ENCODE measurements at regions not wholly inside any gene's neighbourhood (a gene's known extent, or its start where the extent isn't known, plus 50 kb on each side); places are given as distances from the start of the nearest gene placed in this dataset.

DNA sequence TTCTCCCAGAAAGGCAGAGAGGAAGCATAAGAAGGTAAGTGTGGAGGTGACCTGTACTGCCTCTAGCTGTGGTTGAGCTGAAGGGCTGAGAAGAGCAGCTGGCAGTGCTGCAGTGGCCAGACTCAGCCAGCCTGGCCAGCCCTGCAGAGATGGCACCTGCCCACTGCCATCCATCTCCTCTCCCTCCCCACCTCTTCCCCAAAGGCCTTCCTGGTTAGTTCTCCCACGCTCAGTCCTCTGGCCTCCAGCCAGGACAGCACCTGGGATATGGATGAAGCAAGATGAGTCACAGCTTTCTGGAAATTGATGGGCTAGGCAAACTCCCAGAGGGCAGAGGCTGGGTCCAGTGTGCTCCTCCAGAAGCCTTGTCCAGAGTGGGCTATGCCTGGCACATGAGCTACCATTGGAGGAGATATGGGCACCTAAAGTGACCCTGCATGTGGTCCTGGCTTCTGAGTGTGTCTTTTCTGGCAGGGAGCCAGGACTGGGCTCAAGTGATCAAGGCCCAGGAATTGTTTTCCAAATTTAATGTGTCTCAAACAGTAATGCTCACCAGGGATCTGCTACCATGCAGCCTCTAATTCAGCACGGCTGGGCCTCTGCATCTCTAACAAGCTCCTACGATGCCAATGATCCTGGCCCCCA, 81.0 kb upstream of the CACUL1 start:
- no peak for DNase-seq (ENCODE audit: low read depth)

GRCh38 chr10:118838364-118838763, 83.6 kb upstream of the CACUL1 start:
- no peak for DNase-seq (ENCODE audit: low read depth)

GRCh38 chr10:118839348-118839747, 84.6 kb upstream of the CACUL1 start:
- DNase-seq (ENCODE audit: low read depth): no peak

DNA sequence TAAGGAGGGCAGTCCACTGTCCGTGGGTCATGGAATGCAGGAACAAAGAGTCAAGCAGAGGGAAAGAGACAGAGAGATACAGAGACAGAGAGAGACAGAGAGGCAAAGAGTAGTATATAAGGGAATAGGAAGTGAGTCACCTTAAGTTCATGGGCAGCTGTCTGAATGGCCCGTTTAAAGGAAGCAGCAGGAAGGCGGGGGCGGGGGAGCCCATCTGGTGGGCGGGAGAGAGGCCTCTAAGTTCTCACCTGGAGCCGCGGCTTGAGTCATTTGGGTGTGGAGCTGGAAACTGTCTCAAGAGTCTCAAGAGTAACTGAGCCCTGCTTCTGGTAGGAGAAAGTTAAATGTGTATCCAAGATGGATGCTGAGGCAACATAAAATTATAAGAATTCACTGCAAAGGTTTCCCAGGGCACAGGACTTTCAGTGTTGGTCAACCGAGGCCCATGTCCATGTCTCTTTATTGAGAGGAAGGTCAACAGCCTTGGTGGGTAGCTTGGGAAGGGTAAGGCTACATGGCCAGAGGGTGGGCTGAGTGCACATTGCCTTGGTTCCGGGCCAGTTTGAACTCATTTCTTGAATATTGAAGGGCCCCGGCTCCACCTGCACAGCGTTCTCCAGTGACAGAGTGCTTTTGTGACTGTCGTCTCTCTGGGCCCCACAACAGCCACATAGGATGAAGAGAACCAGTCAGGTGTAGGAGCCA, 85.5 kb upstream of the CACUL1 start:
- DNase-seq (ENCODE audit: low read depth): peak; percentile 32

- DNase-seq (ENCODE audit: low read depth): no peak
Measured at GRCh38 chr10:118840776-118841468, 86.2 kb upstream of the CACUL1 start.

DNA sequence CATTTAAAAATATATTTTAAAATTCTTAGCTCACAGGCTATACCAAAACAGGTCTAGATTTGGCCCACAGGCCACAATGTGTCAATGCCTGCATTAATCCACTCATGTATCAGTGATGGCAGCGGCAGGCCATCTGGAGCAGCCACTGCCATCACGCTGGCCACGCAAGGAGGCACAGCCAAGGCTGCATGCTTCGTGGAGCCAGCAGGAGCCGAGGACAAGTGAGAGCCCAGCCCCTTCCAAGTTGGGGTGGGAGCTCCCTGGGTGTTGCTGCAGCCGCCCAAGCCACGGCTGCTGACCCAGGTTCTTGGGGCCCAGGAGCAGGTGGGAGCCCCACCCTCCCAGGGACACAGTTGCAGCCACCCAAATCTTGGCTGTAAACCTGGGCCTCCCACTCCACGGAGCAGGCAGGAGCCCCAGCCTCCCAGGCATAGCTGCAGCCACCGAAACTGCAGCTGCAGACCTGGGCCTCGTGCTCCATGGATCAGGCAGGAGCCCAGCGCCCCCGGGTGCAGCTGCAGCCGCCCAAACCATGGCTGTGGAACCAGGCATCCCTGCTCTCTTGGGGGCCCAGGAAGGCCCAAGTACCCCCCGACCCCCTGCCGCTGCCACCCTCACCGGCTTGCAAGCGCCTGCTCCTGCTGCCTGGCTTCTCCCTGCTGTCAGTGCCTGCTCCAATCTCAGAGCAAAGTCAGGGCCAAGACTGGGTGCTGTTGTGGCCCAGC, 87.3 kb upstream of the CACUL1 start:
- no peak for DNase-seq (ENCODE audit: low read depth)

GRCh38 chr10:118842843-118843624, 88.3 kb upstream of the CACUL1 start:
- no peak for DNase-seq (ENCODE audit: low read depth)

GRCh38 chr10:118843647-118844265, 89.0 kb upstream of the CACUL1 start:
- no peak for DNase-seq (ENCODE audit: low read depth)

- DNase-seq (ENCODE audit: low read depth): no peak
Measured at GRCh38 chr10:118844731-118845521, 90.2 kb upstream of the CACUL1 start.

- DNase-seq (ENCODE audit: low read depth): no peak
Measured at GRCh38 chr10:118845776-118846175, 91.0 kb upstream of the CACUL1 start.

- DNase-seq (ENCODE audit: low read depth): peak; percentile 55
Measured at GRCh38 chr10:118850418-118851061, 95.8 kb upstream of the CACUL1 start.

- DNase-seq (ENCODE audit: low read depth): no peak
Measured at GRCh38 chr10:118851062-118852035, 96.6 kb upstream of the CACUL1 start.

GRCh38 chr10:118853916-118854315, 99.1 kb upstream of the CACUL1 start:
- DNase-seq (ENCODE audit: low read depth): no peak

GRCh38 chr10:118856106-118856505, 101.3 kb upstream of the CACUL1 start:
- DNase-seq (ENCODE audit: low read depth): no peak

GRCh38 chr10:118865998-118866693, 111.4 kb upstream of the CACUL1 start:
- no peak for DNase-seq (ENCODE audit: low read depth)

DNA sequence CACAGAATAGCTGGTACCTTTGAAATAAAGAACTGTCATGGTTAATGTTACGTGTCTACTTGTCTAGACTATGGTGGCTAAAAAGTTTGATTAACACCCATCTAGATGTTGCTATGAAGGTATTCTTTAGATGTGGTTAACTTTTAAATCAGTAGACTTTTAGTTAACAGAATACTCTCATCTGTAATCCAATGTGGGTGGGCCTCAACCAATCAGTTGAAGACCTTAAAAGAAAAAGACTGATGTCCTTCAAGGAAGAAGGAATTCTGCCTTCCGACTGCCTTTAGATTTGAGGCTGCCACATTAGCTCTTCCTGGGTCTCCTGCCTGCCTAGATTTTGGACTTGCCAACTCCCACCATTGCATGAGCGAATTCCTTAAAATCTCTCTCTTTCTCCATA, 113.0 kb upstream of the CACUL1 start:
- no peak for DNase-seq (ENCODE audit: low read depth)

GRCh38 chr10:118868589-118868988, 113.8 kb upstream of the CACUL1 start:
- no peak for DNase-seq (ENCODE audit: low read depth)
